ENCODE measurements at regions not wholly inside any gene's neighbourhood (a gene's known extent, or its start where the extent isn't known, plus 50 kb on each side); places are given as distances from the start of the nearest gene placed in this dataset.

- TF ChIP-seq ZNF281 (CRISPR knock-in tag; IDR thresholded peaks at IDR 0.05) = no peak
- no peak for TF ChIP-seq ZNF263 (CRISPR knock-in tag; IDR thresholded peaks at IDR 0.05; ENCODE audit: low read depth)
- no peak for TF ChIP-seq EMX1 (CRISPR knock-in tag; IDR thresholded peaks at IDR 0.05)
These were observed 254.0 kb upstream of the RBMS1 start (continued) for GRCh38 chr2:160747501-160748170.

DNA sequence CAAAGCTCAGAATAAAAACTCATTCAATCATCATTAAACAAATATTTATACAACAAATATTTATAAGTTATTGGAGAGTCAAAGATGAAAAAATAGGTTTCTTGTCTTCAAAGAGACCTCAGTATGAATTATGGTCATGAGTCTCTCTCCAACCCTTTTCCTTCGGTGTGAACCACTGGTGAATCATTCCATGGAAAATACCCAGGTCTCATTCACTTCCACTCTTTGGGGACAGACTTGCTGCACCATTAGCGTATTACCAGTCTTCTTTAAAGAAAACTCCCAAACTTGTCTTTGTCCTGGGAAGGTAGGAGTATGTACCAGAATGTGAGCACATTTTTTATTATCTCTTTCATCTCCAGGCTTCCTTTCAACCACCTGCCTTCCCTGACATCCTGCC is 257.4 kb upstream of the RBMS1 start:
- no peak overlapping the region for H3K27ac Mint-ChIP-seq
- peaks cover 15% of the 10 kb centered on the region for H3K9me3 Mint-ChIP-seq
- peaks cover 15% of the 10 kb centered on the region for H3K4me1 Mint-ChIP-seq
- POLR2A ChIA-PET = no interaction called here
- no peak overlapping the region for H3K4me3 Mint-ChIP-seq
- no peak for DNase-seq (ENCODE audit: low spot score)
- no peak for TF ChIP-seq SP1 (CRISPR knock-in tag; conservative IDR thresholded peaks at IDR 0.05)
- no peak for TF ChIP-seq SMAD3 (CRISPR knock-in tag; IDR thresholded peaks at IDR 0.05; ENCODE audit: borderline replicate concordance)
- no peak for TF ChIP-seq ZNF396 (CRISPR knock-in tag; IDR thresholded peaks at IDR 0.05; ENCODE audit: borderline replicate concordance)
- TF ChIP-seq ATF1 (CRISPR knock-in tag; IDR thresholded peaks at IDR 0.05) = no peak
- no peak for TF ChIP-seq MAX (CRISPR knock-in tag; IDR thresholded peaks at IDR 0.05)
- no peak for TF ChIP-seq ETV6 (CRISPR knock-in tag; IDR thresholded peaks at IDR 0.05)
- TF ChIP-seq, protein P1, sequence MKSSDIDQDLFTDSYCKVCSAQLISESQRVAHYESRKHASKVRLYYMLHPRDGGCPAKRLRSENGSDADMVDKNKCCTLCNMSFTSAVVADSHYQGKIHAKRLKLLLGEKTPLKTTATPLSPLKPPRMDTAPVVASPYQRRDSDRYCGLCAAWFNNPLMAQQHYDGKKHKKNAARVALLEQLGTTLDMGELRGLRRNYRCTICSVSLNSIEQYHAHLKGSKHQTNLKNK (CRISPR knock-in tag; IDR thresholded peaks at IDR 0.05) = no peak
- TF ChIP-seq TP53 (CRISPR knock-in tag; IDR thresholded peaks at IDR 0.05) = no peak
- TF ChIP-seq CREB1 (CRISPR knock-in tag; IDR thresholded peaks at IDR 0.05) = no peak
- H3K27me3 Mint-ChIP-seq (ENCODE audit: low read depth) = no peaks in the 10 kb centered on the region
- CTCF ChIA-PET = interaction anchor here (0.6 kb wide), 1 partner anchor 245 kb away, joined by 4 read pairs; no protein-coding TSS in a partner anchor
- ATAC-seq = no peak
- H3K36me3 Mint-ChIP-seq = peaks cover 8% of the 10 kb centered on the region; the same call in 1 of the 2 replicates

- H3K9me3 Mint-ChIP-seq = peaks cover 18% of the 10 kb centered on the region
- peak overlapping the region; percentile 17 for H3K27ac Mint-ChIP-seq
- POLR2A ChIA-PET = no interaction called here
- DNase-seq (ENCODE audit: low spot score) (peak; percentile 21), ATAC-seq (peak; percentile 89)
- H3K4me1 Mint-ChIP-seq = peaks cover 15% of the 10 kb centered on the region
- CTCF ChIA-PET = no interaction called here
- H3K36me3 Mint-ChIP-seq = peaks cover 11% of the 10 kb centered on the region; the same call in 1 of the 2 replicates
- H3K27me3 Mint-ChIP-seq (ENCODE audit: low read depth) = no peaks in the 10 kb centered on the region
- no peak overlapping the region for H3K4me3 Mint-ChIP-seq
- TF ChIP-seq, protein P2, sequence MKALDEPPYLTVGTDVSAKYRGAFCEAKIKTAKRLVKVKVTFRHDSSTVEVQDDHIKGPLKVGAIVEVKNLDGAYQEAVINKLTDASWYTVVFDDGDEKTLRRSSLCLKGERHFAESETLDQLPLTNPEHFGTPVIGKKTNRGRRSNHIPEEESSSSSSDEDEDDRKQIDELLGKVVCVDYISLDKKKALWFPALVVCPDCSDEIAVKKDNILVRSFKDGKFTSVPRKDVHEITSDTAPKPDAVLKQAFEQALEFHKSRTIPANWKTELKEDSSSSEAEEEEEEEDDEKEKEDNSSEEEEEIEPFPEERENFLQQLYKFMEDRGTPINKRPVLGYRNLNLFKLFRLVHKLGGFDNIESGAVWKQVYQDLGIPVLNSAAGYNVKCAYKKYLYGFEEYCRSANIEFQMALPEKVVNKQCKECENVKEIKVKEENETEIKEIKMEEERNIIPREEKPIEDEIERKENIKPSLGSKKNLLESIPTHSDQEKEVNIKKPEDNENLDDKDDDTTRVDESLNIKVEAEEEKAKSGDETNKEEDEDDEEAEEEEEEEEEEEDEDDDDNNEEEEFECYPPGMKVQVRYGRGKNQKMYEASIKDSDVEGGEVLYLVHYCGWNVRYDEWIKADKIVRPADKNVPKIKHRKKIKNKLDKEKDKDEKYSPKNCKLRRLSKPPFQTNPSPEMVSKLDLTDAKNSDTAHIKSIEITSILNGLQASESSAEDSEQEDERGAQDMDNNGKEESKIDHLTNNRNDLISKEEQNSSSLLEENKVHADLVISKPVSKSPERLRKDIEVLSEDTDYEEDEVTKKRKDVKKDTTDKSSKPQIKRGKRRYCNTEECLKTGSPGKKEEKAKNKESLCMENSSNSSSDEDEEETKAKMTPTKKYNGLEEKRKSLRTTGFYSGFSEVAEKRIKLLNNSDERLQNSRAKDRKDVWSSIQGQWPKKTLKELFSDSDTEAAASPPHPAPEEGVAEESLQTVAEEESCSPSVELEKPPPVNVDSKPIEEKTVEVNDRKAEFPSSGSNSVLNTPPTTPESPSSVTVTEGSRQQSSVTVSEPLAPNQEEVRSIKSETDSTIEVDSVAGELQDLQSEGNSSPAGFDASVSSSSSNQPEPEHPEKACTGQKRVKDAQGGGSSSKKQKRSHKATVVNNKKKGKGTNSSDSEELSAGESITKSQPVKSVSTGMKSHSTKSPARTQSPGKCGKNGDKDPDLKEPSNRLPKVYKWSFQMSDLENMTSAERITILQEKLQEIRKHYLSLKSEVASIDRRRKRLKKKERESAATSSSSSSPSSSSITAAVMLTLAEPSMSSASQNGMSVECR (CRISPR knock-in tag; IDR thresholded peaks at IDR 0.05; ENCODE audit: borderline replicate concordance) = no peak
- TF ChIP-seq TEAD4 (CRISPR knock-in tag; IDR thresholded peaks at IDR 0.05) (no peak), GRHL2 (CRISPR knock-in tag; IDR thresholded peaks at IDR 0.05; ENCODE audit: insufficient replicate concordance, severe bottlenecking) (no peak), GTF2I (CRISPR knock-in tag; conservative IDR thresholded peaks at IDR 0.05) (no peak), FOXP1 (CRISPR knock-in tag; IDR thresholded peaks at IDR 0.05; ENCODE audit: borderline replicate concordance) (no peak), CDX4 (CRISPR knock-in tag; IDR thresholded peaks at IDR 0.05; ENCODE audit: borderline replicate concordance) (no peak), CREB1 (CRISPR knock-in tag; IDR thresholded peaks at IDR 0.05) (no peak)
- TF ChIP-seq, protein P3, sequence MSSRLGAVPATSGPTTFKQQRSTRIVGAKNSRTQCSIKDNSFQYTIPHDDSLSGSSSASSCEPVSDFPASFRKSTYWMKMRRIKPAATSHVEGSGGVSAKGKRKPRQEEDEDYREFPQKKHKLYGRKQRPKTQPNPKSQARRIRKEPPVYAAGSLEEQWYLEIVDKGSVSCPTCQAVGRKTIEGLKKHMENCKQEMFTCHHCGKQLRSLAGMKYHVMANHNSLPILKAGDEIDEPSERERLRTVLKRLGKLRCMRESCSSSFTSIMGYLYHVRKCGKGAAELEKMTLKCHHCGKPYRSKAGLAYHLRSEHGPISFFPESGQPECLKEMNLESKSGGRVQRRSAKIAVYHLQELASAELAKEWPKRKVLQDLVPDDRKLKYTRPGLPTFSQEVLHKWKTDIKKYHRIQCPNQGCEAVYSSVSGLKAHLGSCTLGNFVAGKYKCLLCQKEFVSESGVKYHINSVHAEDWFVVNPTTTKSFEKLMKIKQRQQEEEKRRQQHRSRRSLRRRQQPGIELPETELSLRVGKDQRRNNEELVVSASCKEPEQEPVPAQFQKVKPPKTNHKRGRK (CRISPR knock-in tag; IDR thresholded peaks at IDR 0.05; ENCODE audit: borderline replicate concordance) = no peak
- TF ChIP-seq, protein P4, sequence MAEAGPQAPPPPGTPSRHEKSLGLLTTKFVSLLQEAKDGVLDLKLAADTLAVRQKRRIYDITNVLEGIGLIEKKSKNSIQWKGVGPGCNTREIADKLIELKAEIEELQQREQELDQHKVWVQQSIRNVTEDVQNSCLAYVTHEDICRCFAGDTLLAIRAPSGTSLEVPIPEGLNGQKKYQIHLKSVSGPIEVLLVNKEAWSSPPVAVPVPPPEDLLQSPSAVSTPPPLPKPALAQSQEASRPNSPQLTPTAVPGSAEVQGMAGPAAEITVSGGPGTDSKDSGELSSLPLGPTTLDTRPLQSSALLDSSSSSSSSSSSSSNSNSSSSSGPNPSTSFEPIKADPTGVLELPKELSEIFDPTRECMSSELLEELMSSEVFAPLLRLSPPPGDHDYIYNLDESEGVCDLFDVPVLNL (CRISPR knock-in tag; IDR thresholded peaks at IDR 0.05; ENCODE audit: borderline replicate concordance, low read depth) = no peak
These were observed 259.1 kb upstream of the RBMS1 start for GRCh38 chr2:160752475-160753330.
